22Rv1 (cell line): ENCODE measurements at regions not wholly inside any gene's neighbourhood (a gene's known extent, or its start where the extent isn't known, plus 50 kb on each side); places are given as distances from the start of the nearest gene placed in this dataset.

Experiments used
- H3K27ac ChIP-seq: fragments of 450-650 bp; 2 replicates; pipeline ENCODE4 v1.5.1; 2017
- CTCF ChIP-seq: fragments of 450-650 bp; IDR thresholded peaks from 2 replicates; pipeline ENCODE4 v1.5.1; 2017; ENCODE audit warnings: mild to moderate bottlenecking
- ZFX ChIP-seq: fragments of 450-650 bp; IDR thresholded peaks from 2 replicates; pipeline ENCODE4 v1.6.1; 2017; ENCODE audit warnings: antibody characterized with exemption, borderline replicate concordance

DNA sequence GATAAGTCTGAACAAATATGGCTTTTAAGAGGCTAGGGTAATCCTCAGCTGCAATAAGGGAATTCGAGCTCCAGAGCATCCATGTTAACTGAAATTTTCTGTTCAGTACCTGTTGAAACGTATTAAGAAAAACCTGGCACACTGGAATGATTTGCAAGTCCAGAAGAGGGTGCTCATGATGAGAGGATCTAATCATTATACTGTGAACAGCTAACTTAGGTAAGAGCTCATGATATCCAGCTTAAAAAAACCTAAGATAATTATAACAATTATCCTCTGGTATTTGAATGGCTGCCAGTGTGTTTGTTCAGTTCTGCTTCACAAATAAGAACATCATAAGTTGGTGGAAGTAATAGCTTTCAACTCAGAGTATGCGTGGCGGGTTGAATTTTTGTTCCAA is 1118.3 kb upstream of the DDX18 start:
- TF ChIP-seq ZFX (no peak), CTCF (0 out of 2 replicates have a peak, but pooled peaks have one; percentile 5)

DNA sequence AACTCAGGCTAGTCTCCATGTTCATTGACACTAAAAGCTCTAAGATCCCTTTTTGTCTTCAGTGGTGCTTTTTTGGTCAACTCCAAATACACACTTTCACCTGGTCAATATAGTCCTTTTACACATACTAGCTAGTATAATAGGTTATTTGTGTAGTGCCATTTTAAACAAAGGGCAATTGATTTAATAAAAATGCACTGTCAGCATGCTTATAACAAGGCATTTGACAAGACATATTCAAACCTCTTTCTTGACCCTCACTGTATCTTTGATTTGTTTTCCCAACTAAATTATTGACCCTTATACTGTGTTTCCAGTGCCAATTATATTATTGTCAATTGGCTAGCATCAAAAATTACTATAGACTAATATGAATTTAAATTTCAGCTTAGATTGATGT is 1117.6 kb upstream of the DDX18 start:
- TF ChIP-seq CTCF (no peak), ZFX (no peak)
- no peak overlapping the region for H3K27ac ChIP-seq

More for the DNA sequence above, 1118.3 kb upstream of the DDX18 start:
- no peak overlapping the region for H3K27ac ChIP-seq

DNA sequence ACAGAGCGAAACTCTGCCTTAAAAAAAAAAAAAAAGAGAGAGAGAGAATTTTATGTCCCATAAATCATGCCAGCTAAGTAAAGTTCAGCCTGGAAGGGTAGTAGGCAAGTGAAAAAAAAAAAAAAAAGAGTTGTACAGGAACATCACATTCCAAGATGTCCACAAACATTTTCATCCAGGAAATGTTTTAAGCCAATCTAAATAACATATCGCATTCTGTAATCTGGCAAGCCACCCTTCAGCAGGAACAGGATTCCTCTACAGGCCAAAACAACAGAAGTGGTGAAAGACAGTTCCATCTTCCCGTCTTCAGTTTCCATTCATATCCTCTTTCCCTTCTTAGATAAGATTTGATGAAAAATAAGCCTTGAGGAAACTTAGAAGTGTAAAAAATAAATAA is 1108.1 kb upstream of the DDX18 start:
- no peak overlapping the region for H3K27ac ChIP-seq
- no peak for TF ChIP-seq ZFX
- no peak for TF ChIP-seq CTCF

DNA sequence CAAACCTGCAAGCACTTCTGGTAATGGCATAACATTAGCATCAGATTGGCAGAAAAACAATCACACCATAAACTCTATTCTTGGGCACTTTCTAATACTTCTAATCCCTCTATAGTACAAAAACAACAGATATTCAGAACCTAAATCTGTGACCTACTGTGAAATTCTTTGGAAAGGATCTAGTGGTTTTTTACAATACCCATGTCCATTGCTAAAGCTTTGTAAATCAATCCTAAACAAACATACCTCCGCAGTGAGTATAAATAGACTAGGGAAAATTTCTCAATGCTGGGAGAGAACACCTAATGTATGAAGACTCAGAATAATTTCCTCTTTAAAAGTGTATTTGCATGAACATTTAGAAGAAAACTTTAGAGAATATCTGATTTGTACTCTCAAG is 1098.5 kb upstream of the DDX18 start:
- no peak for TF ChIP-seq ZFX
- TF ChIP-seq CTCF, result no peak
- no peak overlapping the region for H3K27ac ChIP-seq

- no peak for TF ChIP-seq CTCF
- no peak for TF ChIP-seq ZFX
- H3K27ac ChIP-seq, result no peak overlapping the region
Observed at GRCh38 chr2:116716444-116716843, 1098.0 kb upstream of the DDX18 start.

DNA sequence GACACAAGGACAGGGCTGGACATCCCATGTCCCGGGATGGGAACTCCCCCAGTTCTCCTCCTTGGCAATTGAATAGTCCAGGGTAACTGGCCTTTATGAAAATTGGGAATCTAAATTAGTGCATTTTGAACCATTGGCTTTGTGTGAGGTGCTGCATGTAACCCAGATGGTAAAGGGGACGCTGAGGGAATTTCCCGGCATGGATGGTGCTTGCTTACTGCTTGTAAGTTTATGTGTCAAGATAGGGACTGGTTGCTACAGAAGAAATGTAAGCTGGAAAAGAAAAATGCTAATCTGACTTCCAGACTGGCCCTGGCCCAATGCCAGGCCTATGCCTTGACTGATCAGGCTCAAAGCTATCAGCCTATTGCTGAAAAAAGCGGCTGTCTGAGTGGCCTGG is 1096.7 kb upstream of the DDX18 start:
- no peak overlapping the region for H3K27ac ChIP-seq
- no peak for TF ChIP-seq CTCF
- TF ChIP-seq ZFX, result no peak

DNA sequence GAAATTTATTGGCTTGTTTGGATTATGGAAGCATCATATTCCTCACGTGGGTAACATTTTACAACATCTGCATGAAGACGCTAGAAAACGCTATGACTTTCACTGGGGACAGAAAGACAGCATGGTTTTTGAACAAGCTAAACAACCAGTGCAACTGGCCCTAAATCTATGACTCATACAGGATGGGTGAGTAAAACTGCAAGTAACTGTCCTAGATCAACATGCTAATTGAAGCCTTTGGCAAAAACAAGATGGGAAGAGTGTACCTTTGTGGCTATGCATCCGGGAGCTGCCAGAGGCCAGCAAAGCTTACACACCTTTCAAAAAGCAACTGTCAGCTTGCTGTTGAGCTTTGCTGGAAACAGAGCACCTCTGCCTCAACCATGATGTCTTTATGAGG is 1096.0 kb upstream of the DDX18 start:
- TF ChIP-seq ZFX (no peak), CTCF (no peak)
- H3K27ac ChIP-seq, result no peak overlapping the region
